CD4-positive, alpha-beta T cell treated with Interleukin-17A for 1 hour (primary cell): ENCODE measurements at regions not wholly inside any gene's neighbourhood (a gene's known extent, or its start where the extent isn't known, plus 50 kb on each side); places are given as distances from the start of the nearest gene placed in this dataset.
"Not testable (repeated sequence)": the region's sequence is repeated elsewhere in the genome, so short reads cannot be mapped to it uniquely, and the experiment has no call there.

Experiments used
- DNase-seq: peaks from one replicate; pipeline ENCODE4 v3.0.0-alpha.2; 2020

- DNase-seq = no peak
Measured at GRCh38 chr9:78383130-78383529, 86.2 kb downstream of the PSAT1 start.

- DNase-seq = no peak
Measured at GRCh38 chr9:78386348-78386747, 89.4 kb downstream of the PSAT1 start.

GRCh38 chr9:78386773-78387172 lies 89.8 kb downstream of the PSAT1 start:
- DNase-seq = no peak

- DNase-seq = no peak
Measured at GRCh38 chr9:78393340-78393739, 96.4 kb downstream of the PSAT1 start.

- DNase-seq = no peak
Measured at GRCh38 chr9:78393932-78394331, 97.0 kb downstream of the PSAT1 start.

- no peak for DNase-seq
Measured at GRCh38 chr9:78396087-78396486, 99.2 kb downstream of the PSAT1 start.

- DNase-seq = no peak
Measured at GRCh38 chr9:78397045-78397444, 100.1 kb downstream of the PSAT1 start.

GRCh38 chr9:78397454-78397853 lies 100.5 kb downstream of the PSAT1 start:
- no peak for DNase-seq

GRCh38 chr9:78399153-78399552 lies 102.2 kb downstream of the PSAT1 start:
- DNase-seq = no peak

- DNase-seq = no peak
Measured at GRCh38 chr9:78400496-78400895, 103.6 kb downstream of the PSAT1 start.

- no peak for DNase-seq
Measured at GRCh38 chr9:78405461-78405860, 108.5 kb downstream of the PSAT1 start.

GRCh38 chr9:78406146-78406545 lies 109.2 kb downstream of the PSAT1 start:
- DNase-seq = no peak

- no peak for DNase-seq
Measured at GRCh38 chr9:78406933-78407332, 110.0 kb downstream of the PSAT1 start.

GRCh38 chr9:78407636-78408312 lies 110.8 kb downstream of the PSAT1 start:
- no peak for DNase-seq

- no peak for DNase-seq
Measured at GRCh38 chr9:78408388-78408787, 111.5 kb downstream of the PSAT1 start.

GRCh38 chr9:78409928-78410510 lies 113.1 kb downstream of the PSAT1 start:
- not testable (repeated sequence) for DNase-seq

- no peak for DNase-seq
Measured at GRCh38 chr9:78422309-78422708, 125.4 kb downstream of the PSAT1 start.

- DNase-seq = no peak
Measured at GRCh38 chr9:78424299-78424698, 127.4 kb downstream of the PSAT1 start.

- no peak for DNase-seq
Measured at GRCh38 chr9:78428640-78429039, 131.7 kb downstream of the PSAT1 start.

GRCh38 chr9:78430387-78430786 lies 133.5 kb downstream of the PSAT1 start:
- DNase-seq = no peak

GRCh38 chr9:78431039-78431438 lies 134.1 kb downstream of the PSAT1 start:
- DNase-seq = not testable (repeated sequence)

- DNase-seq = no peak
Measured at GRCh38 chr9:78436873-78437272, 139.9 kb downstream of the PSAT1 start.

GRCh38 chr9:78437296-78437695 lies 140.4 kb downstream of the PSAT1 start:
- no peak for DNase-seq

- DNase-seq = no peak
Measured at GRCh38 chr9:78437806-78438205, 140.9 kb downstream of the PSAT1 start.

- no peak for DNase-seq
Measured at GRCh38 chr9:78438211-78438610, 141.3 kb downstream of the PSAT1 start.
